Activated CD8-positive, alpha-beta memory T cell treated with anti-CD3 and anti-CD28 coated beads, Interleukin-2, amount 50 U/mL, for 4 hours (primary cell): ENCODE measurements at regions not wholly inside any gene's neighbourhood (a gene's known extent, or its start where the extent isn't known, plus 50 kb on each side); places are given as distances from the start of the nearest gene placed in this dataset.

Source experiments
- DNase-seq: peaks from one replicate; pipeline ENCODE4 v3.0.0-alpha.2; 2020

DNA sequence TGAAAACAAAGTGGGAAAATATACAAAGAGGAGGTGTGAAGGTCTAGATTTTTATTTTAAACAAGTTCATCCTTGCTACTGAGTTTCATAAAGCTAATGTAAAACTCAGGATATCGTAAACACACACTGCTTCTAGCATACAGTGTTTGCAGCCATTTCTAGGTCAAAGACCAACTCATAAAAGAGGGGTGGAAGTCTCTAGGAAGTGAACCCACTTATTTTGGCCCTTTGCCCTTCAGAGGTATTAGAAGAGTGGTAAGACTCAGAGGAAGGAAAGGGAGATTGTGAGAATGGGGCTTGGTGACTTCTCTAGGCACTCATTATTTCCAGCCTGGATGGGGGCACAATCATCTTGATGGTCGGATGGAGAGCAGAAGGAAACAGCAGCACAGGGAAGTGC lies 91.2 kb downstream of the TNFSF18 start:
- no peak for DNase-seq

DNA sequence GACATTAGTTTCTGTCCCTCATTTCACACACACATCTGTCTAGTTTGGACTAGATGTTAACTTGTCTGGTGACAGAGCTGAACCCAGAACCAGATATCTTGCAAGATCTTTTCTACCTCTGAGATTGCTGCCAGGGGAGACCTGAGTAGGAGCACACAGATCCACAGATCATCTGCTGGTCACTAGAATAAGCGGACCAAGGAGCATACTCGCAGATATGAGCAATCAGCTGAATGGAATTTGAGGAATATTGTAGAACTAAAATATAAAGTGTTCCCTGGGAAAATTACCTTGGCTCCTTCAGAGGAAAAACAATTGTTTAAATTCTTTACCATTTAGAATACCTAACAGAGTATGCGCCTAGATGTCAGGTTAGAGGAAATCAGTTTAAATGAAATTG lies 90.7 kb downstream of the TNFSF18 start:
- DNase-seq = no peak

DNA sequence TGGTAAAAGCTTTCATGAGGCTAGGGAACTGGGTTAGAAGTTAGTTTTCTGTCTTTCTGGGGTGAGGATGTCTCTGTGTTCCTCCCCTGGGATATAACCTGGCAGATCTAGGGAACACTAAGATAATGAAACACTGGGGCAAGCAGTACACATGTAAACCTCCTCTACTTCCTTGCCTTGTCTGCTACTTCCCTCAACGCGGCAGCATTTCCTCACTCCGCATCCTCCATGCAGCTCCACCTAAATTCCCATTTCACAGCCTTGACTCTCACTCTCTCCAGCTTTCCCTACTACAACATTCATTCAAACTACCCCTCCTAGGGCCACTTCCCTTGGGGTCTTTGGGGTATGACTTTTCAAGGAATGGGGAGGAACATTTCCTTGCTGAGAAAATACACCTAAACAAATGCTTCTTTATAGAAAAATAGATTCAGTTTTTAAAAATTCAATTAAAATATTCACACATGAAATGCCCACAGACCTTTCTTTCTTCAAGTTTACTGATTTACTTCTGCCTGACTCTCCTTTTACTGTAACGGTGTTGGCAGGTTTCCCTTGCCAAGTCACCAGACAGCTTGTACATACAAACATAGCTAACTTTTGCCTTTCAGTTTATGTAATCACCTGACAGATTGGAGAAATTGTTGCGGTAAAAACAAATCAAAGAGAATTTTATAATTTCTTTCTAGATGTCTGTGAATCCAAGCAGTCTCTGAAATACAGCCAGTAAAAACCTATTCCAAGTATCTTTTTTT lies 90.1 kb downstream of the TNFSF18 start:
- no peak for DNase-seq

- no peak for DNase-seq
Observed at GRCh38 chr1:172964864-172965263, 85.9 kb downstream of the TNFSF18 start.

DNA sequence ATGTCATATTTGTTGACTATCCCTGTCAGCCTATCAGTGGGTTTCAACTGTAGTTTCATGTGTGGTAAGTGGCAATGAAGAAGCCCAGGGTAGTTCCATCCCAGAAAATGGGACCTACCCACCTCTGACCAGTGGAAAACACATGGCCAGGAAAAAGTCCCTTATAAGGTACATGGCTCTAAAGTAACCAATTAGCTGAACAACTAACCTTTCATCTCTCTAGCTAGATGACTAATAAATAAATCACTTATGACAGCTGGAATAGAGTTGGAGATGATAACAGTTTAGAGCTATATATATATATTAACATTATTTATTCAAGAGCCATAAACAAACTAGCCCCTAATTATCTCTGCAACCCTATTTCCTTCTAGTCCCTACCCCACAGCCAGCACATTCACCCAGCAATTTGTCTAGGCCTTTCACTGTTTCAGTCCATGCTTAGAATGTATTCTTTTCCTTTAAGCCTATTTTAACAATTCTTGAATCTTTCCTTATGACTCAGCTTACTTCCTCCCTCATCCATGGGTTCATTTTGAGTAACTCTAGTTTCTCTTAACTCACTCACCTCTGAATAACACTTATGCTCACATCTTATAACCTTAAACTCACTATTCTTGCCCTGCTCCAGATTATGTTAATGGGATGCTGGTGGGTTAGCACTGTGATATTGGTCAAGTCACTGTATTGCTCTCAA lies 83.7 kb downstream of the TNFSF18 start:
- DNase-seq = no peak

- no peak for DNase-seq
Observed at GRCh38 chr1:172967936-172968335, 82.8 kb downstream of the TNFSF18 start.

GRCh38 chr1:172969611-172970010 lies 81.1 kb downstream of the TNFSF18 start:
- no peak for DNase-seq

DNA sequence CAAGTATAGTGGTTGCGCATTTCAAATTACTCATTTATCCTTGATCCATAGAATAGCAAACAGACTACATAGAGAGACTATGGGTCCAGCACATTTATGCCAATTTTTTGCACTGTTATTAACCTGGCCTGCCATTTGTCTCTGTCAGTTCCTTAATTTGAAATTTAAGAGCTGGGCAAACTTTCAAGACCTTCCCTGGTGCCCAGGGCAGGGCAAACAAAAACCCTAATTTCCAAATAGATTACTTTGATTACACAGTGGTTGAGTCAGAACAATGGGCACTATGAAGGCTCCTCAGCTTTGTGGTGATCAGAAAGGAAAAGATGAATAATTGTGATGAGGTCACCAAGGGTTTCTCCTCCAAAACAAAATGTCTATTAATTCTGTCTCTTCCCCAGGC lies 80.6 kb downstream of the TNFSF18 start:
- no peak for DNase-seq

DNA sequence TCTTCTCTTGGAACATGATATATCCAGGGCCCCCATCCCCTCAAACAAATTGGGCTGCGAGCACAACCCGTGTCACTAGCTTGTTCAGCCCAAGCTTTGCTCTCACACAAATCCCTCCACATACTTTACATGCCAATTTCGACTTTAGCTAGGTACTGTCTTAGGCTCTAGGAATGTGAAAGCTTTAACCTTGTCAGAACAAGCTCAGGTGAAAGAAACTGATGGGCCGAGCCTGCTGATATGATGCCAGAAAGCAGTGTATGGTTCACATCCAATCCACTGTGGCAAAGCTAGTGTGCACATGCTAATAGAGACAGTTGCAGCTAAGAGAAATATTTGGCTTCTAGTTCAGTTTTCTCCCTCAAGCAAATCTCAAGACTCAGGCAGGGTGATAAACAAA lies 79.5 kb downstream of the TNFSF18 start:
- no peak for DNase-seq

DNA sequence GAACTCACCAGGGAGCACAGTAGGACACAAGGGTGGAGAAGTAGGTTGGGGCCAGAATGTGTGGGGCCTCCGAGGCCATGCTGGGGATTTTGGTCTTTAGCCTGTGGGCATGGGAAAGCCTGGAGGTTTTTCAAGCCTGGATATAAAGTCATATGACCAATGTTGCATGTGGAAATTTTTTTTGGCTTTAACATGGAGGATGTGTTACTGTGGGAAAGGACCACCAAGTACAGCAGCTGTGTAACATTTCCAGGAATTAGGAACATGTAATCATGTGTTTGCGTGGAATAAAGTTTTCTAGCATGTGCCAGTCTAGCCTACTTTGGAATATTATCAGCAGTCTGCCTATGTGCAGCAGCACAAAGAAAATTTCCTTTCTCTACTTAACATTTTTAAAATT lies 78.5 kb downstream of the TNFSF18 start:
- DNase-seq = no peak

DNA sequence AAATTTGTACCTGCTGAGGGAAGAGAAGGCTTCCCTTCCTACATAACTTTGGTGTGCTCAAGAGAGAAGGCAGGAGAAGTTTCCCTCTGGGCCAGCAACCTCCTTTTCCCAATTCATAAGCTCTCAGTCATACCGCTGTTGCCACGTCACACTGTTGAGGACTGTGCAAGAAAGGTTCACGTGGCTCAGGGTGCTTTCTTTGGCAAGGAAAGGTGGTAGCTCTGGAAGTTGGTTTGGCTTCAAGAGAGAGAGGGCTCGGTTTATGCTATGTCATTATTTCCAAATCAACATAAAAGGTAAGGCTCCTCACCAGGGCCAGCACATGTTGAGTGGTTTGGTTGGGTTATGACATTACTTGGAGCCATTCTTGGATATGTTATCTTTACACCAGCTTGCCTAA lies 77.3 kb downstream of the TNFSF18 start:
- DNase-seq = no peak

GRCh38 chr1:172976222-172977041 lies 74.3 kb downstream of the TNFSF18 start:
- no peak for DNase-seq

- DNase-seq = no peak
Observed at GRCh38 chr1:172977296-172978017, 73.3 kb downstream of the TNFSF18 start.

DNA sequence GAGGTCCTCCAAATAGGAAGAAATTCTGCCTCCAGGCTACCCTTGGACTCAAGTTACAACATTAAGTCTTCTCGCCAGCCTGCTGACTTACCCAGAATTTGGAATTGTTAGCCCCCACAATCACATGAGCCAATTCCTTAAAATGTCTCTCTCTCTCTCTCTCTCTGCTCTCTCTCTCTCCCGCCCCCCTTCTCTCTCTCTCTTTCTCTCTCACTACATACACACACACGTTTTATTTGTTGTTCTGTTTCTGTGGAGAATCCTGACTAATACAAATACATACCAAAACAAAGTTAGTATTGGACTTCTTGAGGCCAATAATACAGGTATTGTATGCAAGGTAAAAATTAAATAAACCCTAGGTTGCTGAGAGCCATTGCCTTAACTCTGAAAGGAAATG lies 72.1 kb downstream of the TNFSF18 start:
- DNase-seq = no peak

GRCh38 chr1:172979828-172980227 lies 70.9 kb downstream of the TNFSF18 start:
- no peak for DNase-seq

GRCh38 chr1:172980456-172980855 lies 70.3 kb downstream of the TNFSF18 start:
- DNase-seq = no peak

DNA sequence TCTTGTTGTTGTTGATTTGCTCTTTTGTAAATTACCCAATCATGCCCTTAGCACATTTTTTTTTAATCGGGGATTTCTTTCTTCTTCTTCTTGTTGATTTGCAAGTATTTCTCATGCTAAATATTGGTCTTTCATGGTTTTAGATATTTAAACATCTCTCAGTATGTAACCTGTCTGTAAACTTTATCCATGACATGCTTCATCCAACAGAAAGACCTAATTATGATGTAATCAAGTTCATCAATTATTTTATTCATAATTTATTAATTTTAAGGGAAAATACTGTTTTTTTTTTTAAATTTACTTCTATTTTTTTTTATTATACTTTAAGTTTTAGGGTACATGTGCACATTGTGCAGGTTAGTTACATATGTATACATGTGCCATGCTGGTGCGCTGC lies 69.8 kb downstream of the TNFSF18 start:
- DNase-seq = no peak
